ENCODE measurements at regions not wholly inside any gene's neighbourhood (a gene's known extent, or its start where the extent isn't known, plus 50 kb on each side); places are given as distances from the start of the nearest gene placed in this dataset.
A peak's percentile ranks its signal among the peaks of the same experiment; 100 is the strongest.

GRCh38 chr10:43873717-43874116, 225.0 kb upstream of the ZNF32 start:
- ATAC-seq (ENCODE audit: low read depth) = no peak

GRCh38 chr10:43872644-43873043, 224.0 kb upstream of the ZNF32 start:
- TF ChIP-seq CTCF (IDR thresholded peaks at IDR 0.05; ENCODE audit: poor library complexity, severe bottlenecking) = no peak
- H3K4me3 ChIP-seq (ENCODE audit: severe bottlenecking) = no peak overlapping the region
- no peaks in the 10 kb centered on the region for H3K4me1 ChIP-seq (ENCODE audit: insufficient read depth, poor library complexity, severe bottlenecking)
- no peak overlapping the region for H3K27ac ChIP-seq (ENCODE audit: poor library complexity, severe bottlenecking)
- H3K27me3 ChIP-seq (ENCODE audit: insufficient read depth, poor library complexity, severe bottlenecking) = no peaks in the 10 kb centered on the region
- H3K9me3 ChIP-seq (ENCODE audit: severe bottlenecking) = peaks cover 2% of the 10 kb centered on the region
- DNase-seq (ENCODE audit: low spot score) = no peak
- no peak for ATAC-seq (ENCODE audit: low read depth)
- no peaks in the 10 kb centered on the region for H3K36me3 ChIP-seq (ENCODE audit: low read depth)

More at GRCh38 chr10:43873717-43874116, 225.0 kb upstream of the ZNF32 start:
- Histone ChIP-seq H3K27ac (ENCODE audit: poor library complexity, severe bottlenecking) (no peak overlapping the region), H3K27me3 (ENCODE audit: insufficient read depth, poor library complexity, severe bottlenecking) (no peaks in the 10 kb centered on the region), H3K9me3 (ENCODE audit: severe bottlenecking) (peaks cover 2% of the 10 kb centered on the region), H3K36me3 (ENCODE audit: low read depth) (no peaks in the 10 kb centered on the region), H3K4me1 (ENCODE audit: insufficient read depth, poor library complexity, severe bottlenecking) (no peaks in the 10 kb centered on the region), H3K4me3 (ENCODE audit: severe bottlenecking) (no peak overlapping the region)
- no peak for TF ChIP-seq CTCF (IDR thresholded peaks at IDR 0.05; ENCODE audit: poor library complexity, severe bottlenecking)
- no peak for DNase-seq (ENCODE audit: low spot score)

GRCh38 chr10:43871545-43871944, 222.9 kb upstream of the ZNF32 start:
- Histone ChIP-seq H3K4me1 (ENCODE audit: insufficient read depth, poor library complexity, severe bottlenecking) (no peaks in the 10 kb centered on the region), H3K4me3 (ENCODE audit: severe bottlenecking) (no peak overlapping the region), H3K27ac (ENCODE audit: poor library complexity, severe bottlenecking) (no peak overlapping the region), H3K36me3 (ENCODE audit: low read depth) (no peaks in the 10 kb centered on the region), H3K9me3 (ENCODE audit: severe bottlenecking) (peaks cover 2% of the 10 kb centered on the region), H3K27me3 (ENCODE audit: insufficient read depth, poor library complexity, severe bottlenecking) (no peaks in the 10 kb centered on the region)
- DNase-seq (ENCODE audit: low spot score) = no peak
- ATAC-seq (ENCODE audit: low read depth) = no peak
- no peak for TF ChIP-seq CTCF (IDR thresholded peaks at IDR 0.05; ENCODE audit: poor library complexity, severe bottlenecking)

GRCh38 chr10:43870968-43871439, 222.3 kb upstream of the ZNF32 start:
- Histone ChIP-seq H3K9me3 (ENCODE audit: severe bottlenecking) (peaks cover 2% of the 10 kb centered on the region), H3K27ac (ENCODE audit: poor library complexity, severe bottlenecking) (no peak overlapping the region), H3K36me3 (ENCODE audit: low read depth) (no peaks in the 10 kb centered on the region), H3K4me3 (ENCODE audit: severe bottlenecking) (no peak overlapping the region), H3K27me3 (ENCODE audit: insufficient read depth, poor library complexity, severe bottlenecking) (no peaks in the 10 kb centered on the region), H3K4me1 (ENCODE audit: insufficient read depth, poor library complexity, severe bottlenecking) (no peaks in the 10 kb centered on the region)
- DNase-seq (ENCODE audit: low spot score) (no peak), ATAC-seq (ENCODE audit: low read depth) (peak; percentile 47)
- no peak for TF ChIP-seq CTCF (IDR thresholded peaks at IDR 0.05; ENCODE audit: poor library complexity, severe bottlenecking)

- Histone ChIP-seq H3K36me3 (ENCODE audit: low read depth) (no peaks in the 10 kb centered on the region), H3K4me1 (ENCODE audit: insufficient read depth, poor library complexity, severe bottlenecking) (no peaks in the 10 kb centered on the region), H3K4me3 (ENCODE audit: severe bottlenecking) (no peak overlapping the region), H3K27me3 (ENCODE audit: insufficient read depth, poor library complexity, severe bottlenecking) (no peaks in the 10 kb centered on the region), H3K27ac (ENCODE audit: poor library complexity, severe bottlenecking) (no peak overlapping the region), H3K9me3 (ENCODE audit: severe bottlenecking) (no peaks in the 10 kb centered on the region)
- no peak for TF ChIP-seq CTCF (IDR thresholded peaks at IDR 0.05; ENCODE audit: poor library complexity, severe bottlenecking)
- DNase-seq (ENCODE audit: low spot score) (no peak), ATAC-seq (ENCODE audit: low read depth) (no peak)
Measured at GRCh38 chr10:43869669-43870322, 221.1 kb upstream of the ZNF32 start.

All from RWPE2 (cell line).